ENCODE measurements at regions not wholly inside any gene's neighbourhood (a gene's known extent, or its start where the extent isn't known, plus 50 kb on each side); places are given as distances from the start of the nearest gene placed in this dataset.
"Not testable (repeated sequence)": the region's sequence is repeated elsewhere in the genome, so short reads cannot be mapped to it uniquely, and the experiment has no call there.

DNA sequence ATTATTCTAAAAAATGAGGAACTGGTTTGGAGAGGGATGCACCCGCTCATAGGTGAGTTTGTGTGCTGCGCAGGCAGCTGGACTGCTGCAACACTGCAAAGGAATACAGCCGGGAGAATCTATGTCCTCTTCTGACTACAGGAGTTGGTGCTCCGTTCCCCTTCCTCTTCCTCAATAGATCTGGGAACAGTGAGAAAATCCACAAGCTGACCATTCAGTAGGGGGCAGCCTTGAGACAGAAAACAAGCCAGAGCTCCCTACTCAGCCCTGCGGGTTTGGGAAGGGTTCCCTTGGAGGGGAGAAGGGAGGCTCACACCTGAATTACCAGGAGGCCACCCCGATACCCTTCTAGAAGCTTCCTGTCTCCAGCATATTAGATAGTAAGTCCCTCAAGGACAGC, 87.3 kb upstream of the FOXI2 start:
- H3K27me3 ChIP-seq (ENCODE audit: control insufficient read depth, insufficient read depth, low read length): no peaks in the 10 kb centered on the region
- no peak overlapping the region for H3K4me3 ChIP-seq (ENCODE audit: low read length in 3 of 3)
- no peak overlapping the region for H3K9ac ChIP-seq (ENCODE audit: low read length in 3 of 3)
- no peaks in the 10 kb centered on the region for H3K9me3 ChIP-seq (ENCODE audit: control insufficient read depth in 2 of 3, insufficient read depth in 1 of 3, low read length in 3 of 3)
- TF ChIP-seq, protein P1, sequence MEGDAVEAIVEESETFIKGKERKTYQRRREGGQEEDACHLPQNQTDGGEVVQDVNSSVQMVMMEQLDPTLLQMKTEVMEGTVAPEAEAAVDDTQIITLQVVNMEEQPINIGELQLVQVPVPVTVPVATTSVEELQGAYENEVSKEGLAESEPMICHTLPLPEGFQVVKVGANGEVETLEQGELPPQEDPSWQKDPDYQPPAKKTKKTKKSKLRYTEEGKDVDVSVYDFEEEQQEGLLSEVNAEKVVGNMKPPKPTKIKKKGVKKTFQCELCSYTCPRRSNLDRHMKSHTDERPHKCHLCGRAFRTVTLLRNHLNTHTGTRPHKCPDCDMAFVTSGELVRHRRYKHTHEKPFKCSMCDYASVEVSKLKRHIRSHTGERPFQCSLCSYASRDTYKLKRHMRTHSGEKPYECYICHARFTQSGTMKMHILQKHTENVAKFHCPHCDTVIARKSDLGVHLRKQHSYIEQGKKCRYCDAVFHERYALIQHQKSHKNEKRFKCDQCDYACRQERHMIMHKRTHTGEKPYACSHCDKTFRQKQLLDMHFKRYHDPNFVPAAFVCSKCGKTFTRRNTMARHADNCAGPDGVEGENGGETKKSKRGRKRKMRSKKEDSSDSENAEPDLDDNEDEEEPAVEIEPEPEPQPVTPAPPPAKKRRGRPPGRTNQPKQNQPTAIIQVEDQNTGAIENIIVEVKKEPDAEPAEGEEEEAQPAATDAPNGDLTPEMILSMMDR (IDR thresholded peaks at IDR 0.05; ENCODE audit: borderline replicate concordance, extremely low read depth, insufficient read depth): peak; percentile 16
- FAIRE-seq (no peak), DNase-seq (peak in 1 of 5 donors; percentile 25)
- no peaks in the 10 kb centered on the region for H3K4me1 ChIP-seq (ENCODE audit: control insufficient read depth in 2 of 3, insufficient read depth in 2 of 3, low read depth in 1 of 3, low read length in 3 of 3)
- intact Hi-C loops (cut with DNase I): no loop called here
- H3K36me3 ChIP-seq (ENCODE audit: control insufficient read depth in 2 of 3, insufficient read depth in 3 of 3, low read length in 3 of 3): no peaks in the 10 kb centered on the region
- no peak overlapping the region for H3K27ac ChIP-seq (ENCODE audit: low read depth in 2 of 2, low read length in 2 of 2)

DNA sequence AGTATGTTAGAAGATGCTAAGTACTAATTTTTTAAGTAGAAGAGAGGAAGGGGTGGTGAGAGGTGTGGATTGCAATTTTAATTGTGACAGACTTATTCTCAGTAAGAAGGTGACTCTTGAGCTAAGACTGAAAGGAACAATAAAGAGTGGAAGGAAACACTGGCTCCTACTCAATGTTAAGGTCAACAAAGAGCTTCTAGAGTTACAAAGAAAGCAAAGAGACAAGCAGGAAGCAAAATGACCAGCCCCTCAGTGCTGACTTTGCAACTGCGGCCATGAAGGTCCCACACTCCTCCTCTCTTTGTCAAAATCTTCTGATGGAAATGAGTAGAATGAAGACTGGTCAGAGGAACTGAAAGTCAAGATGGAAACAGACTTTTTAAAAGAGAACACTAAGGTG, 79.9 kb upstream of the FOXI2 start:
- Histone ChIP-seq H3K9ac (ENCODE audit: low read length in 3 of 3) (no peak overlapping the region), H3K4me1 (ENCODE audit: control insufficient read depth in 2 of 3, insufficient read depth in 2 of 3, low read depth in 1 of 3, low read length in 3 of 3) (no peaks in the 10 kb centered on the region), H3K9me3 (ENCODE audit: control insufficient read depth in 2 of 3, insufficient read depth in 1 of 3, low read length in 3 of 3) (no peaks in the 10 kb centered on the region), H3K4me3 (ENCODE audit: low read length in 3 of 3) (no peak overlapping the region), H3K36me3 (ENCODE audit: control insufficient read depth in 2 of 3, insufficient read depth in 3 of 3, low read length in 3 of 3) (no peaks in the 10 kb centered on the region), H3K27ac (ENCODE audit: low read depth in 2 of 2, low read length in 2 of 2) (no peak overlapping the region), H3K27me3 (ENCODE audit: control insufficient read depth, insufficient read depth, low read length) (no peaks in the 10 kb centered on the region)
- no peak for FAIRE-seq
- TF ChIP-seq, protein P1 (IDR thresholded peaks at IDR 0.05; ENCODE audit: borderline replicate concordance, extremely low read depth, insufficient read depth): no peak
- DNase-seq: peak in 2 of 5 donors; percentile 53 to 74
- intact Hi-C loops (cut with DNase I): no loop called here

DNA sequence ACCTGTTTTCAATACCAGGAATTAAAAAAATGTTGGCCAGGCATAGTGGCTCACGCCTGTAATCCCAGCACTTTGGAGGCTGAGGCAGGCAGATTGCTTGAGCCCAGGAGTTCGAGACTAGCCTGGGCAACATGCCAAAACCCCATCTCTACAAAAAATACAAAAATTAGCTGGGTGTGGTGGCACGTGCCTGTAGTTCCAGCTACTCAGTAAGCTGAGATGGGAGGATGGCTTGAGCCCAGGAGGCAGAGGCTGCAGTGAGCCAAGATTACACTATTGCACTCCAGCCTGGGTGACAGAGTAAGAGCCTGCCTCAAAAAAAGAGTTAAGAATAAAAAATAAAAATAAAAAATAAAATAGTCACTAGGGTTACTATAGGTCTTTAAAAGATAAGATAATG, 60.6 kb upstream of the FOXI2 start:
- FAIRE-seq; H3K9ac ChIP-seq (ENCODE audit: low read length in 3 of 3); H3K4me3 ChIP-seq (ENCODE audit: low read length in 3 of 3); DNase-seq; intact Hi-C loops (cut with DNase I); H3K9me3 ChIP-seq (ENCODE audit: control insufficient read depth in 2 of 3, insufficient read depth in 1 of 3, low read length in 3 of 3); H3K36me3 ChIP-seq (ENCODE audit: control insufficient read depth in 2 of 3, insufficient read depth in 3 of 3, low read length in 3 of 3); H3K27ac ChIP-seq (ENCODE audit: low read depth in 2 of 2, low read length in 2 of 2); H3K4me1 ChIP-seq (ENCODE audit: control insufficient read depth in 2 of 3, insufficient read depth in 2 of 3, low read depth in 1 of 3, low read length in 3 of 3); H3K27me3 ChIP-seq (ENCODE audit: control insufficient read depth, insufficient read depth, low read length): not testable (repeated sequence)

DNA sequence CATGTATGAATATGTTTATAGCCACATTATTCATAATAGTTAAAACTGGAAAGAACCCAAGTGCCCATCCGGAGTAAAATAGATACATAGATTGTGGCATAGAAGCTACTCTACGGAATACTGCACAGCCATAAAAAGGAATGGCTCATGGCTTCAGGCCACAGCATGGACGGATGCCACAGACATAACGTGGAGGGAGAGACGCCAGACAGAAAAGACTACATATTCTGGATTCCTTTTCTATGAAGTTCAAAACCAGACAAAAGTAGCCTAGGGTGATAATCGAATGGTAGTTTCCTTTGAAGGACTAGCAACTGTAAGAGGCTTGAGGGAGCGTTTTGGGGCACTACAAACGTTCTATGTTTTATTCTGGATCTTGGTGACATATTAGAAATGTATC, 58.9 kb upstream of the FOXI2 start:
- no peak overlapping the region for H3K4me3 ChIP-seq (ENCODE audit: low read length in 3 of 3)
- FAIRE-seq (no peak), DNase-seq (no peak)
- no peaks in the 10 kb centered on the region for H3K9me3 ChIP-seq (ENCODE audit: control insufficient read depth in 2 of 3, insufficient read depth in 1 of 3, low read length in 3 of 3)
- TF ChIP-seq, protein P1 (IDR thresholded peaks at IDR 0.05; ENCODE audit: borderline replicate concordance, extremely low read depth, insufficient read depth): no peak
- no peak overlapping the region for H3K27ac ChIP-seq (ENCODE audit: low read depth in 2 of 2, low read length in 2 of 2)
- H3K9ac ChIP-seq (ENCODE audit: low read length in 3 of 3): no peak overlapping the region
- no peaks in the 10 kb centered on the region for H3K4me1 ChIP-seq (ENCODE audit: control insufficient read depth in 2 of 3, insufficient read depth in 2 of 3, low read depth in 1 of 3, low read length in 3 of 3)
- H3K36me3 ChIP-seq (ENCODE audit: control insufficient read depth in 2 of 3, insufficient read depth in 3 of 3, low read length in 3 of 3): no peaks in the 10 kb centered on the region
- intact Hi-C loops (cut with DNase I): no loop called here
- H3K27me3 ChIP-seq (ENCODE audit: control insufficient read depth, insufficient read depth, low read length): no peaks in the 10 kb centered on the region
